ENCODE measurements at regions not wholly inside any gene's neighbourhood (a gene's known extent, or its start where the extent isn't known, plus 50 kb on each side); places are given as distances from the start of the nearest gene placed in this dataset.

DNA sequence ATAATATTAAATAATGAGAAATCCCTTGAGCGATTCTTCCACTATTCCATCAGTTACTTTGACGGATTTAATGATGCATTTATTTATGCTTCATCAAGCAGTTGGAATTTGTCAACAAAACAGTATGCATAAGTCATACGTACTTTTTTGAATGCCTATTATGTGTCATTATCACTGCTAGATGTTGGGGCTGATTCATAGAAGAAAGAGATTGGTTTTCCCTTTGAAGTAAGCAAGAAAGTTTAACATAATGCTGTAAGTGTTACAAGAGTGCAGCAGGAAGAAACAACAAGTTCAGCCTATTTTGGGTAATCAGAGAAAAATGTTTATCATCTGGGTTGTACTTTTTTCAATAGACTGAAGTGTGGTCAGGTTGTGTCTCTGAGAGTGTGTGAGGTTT, 121.2 kb upstream of the RANBP3L start:
- TF ChIP-seq, protein P1, sequence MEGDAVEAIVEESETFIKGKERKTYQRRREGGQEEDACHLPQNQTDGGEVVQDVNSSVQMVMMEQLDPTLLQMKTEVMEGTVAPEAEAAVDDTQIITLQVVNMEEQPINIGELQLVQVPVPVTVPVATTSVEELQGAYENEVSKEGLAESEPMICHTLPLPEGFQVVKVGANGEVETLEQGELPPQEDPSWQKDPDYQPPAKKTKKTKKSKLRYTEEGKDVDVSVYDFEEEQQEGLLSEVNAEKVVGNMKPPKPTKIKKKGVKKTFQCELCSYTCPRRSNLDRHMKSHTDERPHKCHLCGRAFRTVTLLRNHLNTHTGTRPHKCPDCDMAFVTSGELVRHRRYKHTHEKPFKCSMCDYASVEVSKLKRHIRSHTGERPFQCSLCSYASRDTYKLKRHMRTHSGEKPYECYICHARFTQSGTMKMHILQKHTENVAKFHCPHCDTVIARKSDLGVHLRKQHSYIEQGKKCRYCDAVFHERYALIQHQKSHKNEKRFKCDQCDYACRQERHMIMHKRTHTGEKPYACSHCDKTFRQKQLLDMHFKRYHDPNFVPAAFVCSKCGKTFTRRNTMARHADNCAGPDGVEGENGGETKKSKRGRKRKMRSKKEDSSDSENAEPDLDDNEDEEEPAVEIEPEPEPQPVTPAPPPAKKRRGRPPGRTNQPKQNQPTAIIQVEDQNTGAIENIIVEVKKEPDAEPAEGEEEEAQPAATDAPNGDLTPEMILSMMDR (IDR thresholded peaks at IDR 0.05 in 4 of 5, conservative IDR thresholded peaks at IDR 0.05 in 1 of 5): no peak
- no peak for TF ChIP-seq POLR2A (IDR thresholded peaks at IDR 0.05)
